ENCODE measurements at regions not wholly inside any gene's neighbourhood (a gene's known extent, or its start where the extent isn't known, plus 50 kb on each side); places are given as distances from the start of the nearest gene placed in this dataset.

- no peak overlapping the region for H3K4me3 ChIP-seq (ENCODE audit: low read depth, low read length)
- no peak overlapping the region for H2AFZ ChIP-seq
- no peaks in the 10 kb centered on the region for H3K79me2 ChIP-seq
- no peak overlapping the region for H3K27ac ChIP-seq
- H3K9ac ChIP-seq = no peak overlapping the region
- no peaks in the 10 kb centered on the region for H3K27me3 ChIP-seq (ENCODE audit: control insufficient read depth, insufficient read depth, low read length)
- no peaks in the 10 kb centered on the region for H3K36me3 ChIP-seq (ENCODE audit: control insufficient read depth, insufficient read depth, low read length)
- H3K4me1 ChIP-seq = no peaks in the 10 kb centered on the region
- no peak overlapping the region for H3K4me2 ChIP-seq (ENCODE audit: low read length)
- H3K9me3 ChIP-seq (ENCODE audit: control insufficient read depth, low read length) = no peaks in the 10 kb centered on the region
- TF ChIP-seq CTCF (IDR thresholded peaks at IDR 0.05) = no peak
These were observed 83.3 kb upstream of the SLC38A4 start for GRCh38 chr12:46908936-46909635.

GRCh38 chr12:46910830-46911229, 85.0 kb upstream of the SLC38A4 start:
- Histone ChIP-seq H3K9me3 (ENCODE audit: control insufficient read depth, low read length) (no peaks in the 10 kb centered on the region), H3K4me2 (ENCODE audit: low read length) (no peak overlapping the region), H3K36me3 (ENCODE audit: control insufficient read depth, insufficient read depth, low read length) (no peaks in the 10 kb centered on the region), H3K9ac (no peak overlapping the region), H2AFZ (no peak overlapping the region), H3K27ac (no peak overlapping the region), H3K79me2 (no peaks in the 10 kb centered on the region), H3K4me3 (ENCODE audit: low read depth, low read length) (no peak overlapping the region), H3K27me3 (ENCODE audit: control insufficient read depth, insufficient read depth, low read length) (no peaks in the 10 kb centered on the region), H3K4me1 (no peaks in the 10 kb centered on the region)
- no peak for TF ChIP-seq CTCF (IDR thresholded peaks at IDR 0.05)

GRCh38 chr12:46914336-46914735, 88.5 kb upstream of the SLC38A4 start:
- Histone ChIP-seq H3K9ac (no peak overlapping the region), H3K4me3 (ENCODE audit: low read depth, low read length) (no peak overlapping the region), H3K27ac (no peak overlapping the region), H3K4me2 (ENCODE audit: low read length) (no peak overlapping the region), H2AFZ (no peak overlapping the region), H3K79me2 (no peaks in the 10 kb centered on the region), H3K27me3 (ENCODE audit: control insufficient read depth, insufficient read depth, low read length) (no peaks in the 10 kb centered on the region), H3K9me3 (ENCODE audit: control insufficient read depth, low read length) (no peaks in the 10 kb centered on the region), H3K4me1 (peaks cover 16% of the 10 kb centered on the region), H3K36me3 (ENCODE audit: control insufficient read depth, insufficient read depth, low read length) (no peaks in the 10 kb centered on the region)
- no peak for TF ChIP-seq CTCF (IDR thresholded peaks at IDR 0.05)

GRCh38 chr12:46915082-46915481, 89.3 kb upstream of the SLC38A4 start:
- Histone ChIP-seq H3K4me1 (peaks cover 16% of the 10 kb centered on the region), H3K4me2 (ENCODE audit: low read length) (no peak overlapping the region), H3K9ac (no peak overlapping the region), H3K27me3 (ENCODE audit: control insufficient read depth, insufficient read depth, low read length) (no peaks in the 10 kb centered on the region), H3K27ac (no peak overlapping the region), H3K9me3 (ENCODE audit: control insufficient read depth, low read length) (no peaks in the 10 kb centered on the region), H3K4me3 (ENCODE audit: low read depth, low read length) (no peak overlapping the region), H3K79me2 (no peaks in the 10 kb centered on the region), H3K36me3 (ENCODE audit: control insufficient read depth, insufficient read depth, low read length) (no peaks in the 10 kb centered on the region), H2AFZ (no peak overlapping the region)
- no peak for TF ChIP-seq CTCF (IDR thresholded peaks at IDR 0.05)

- Histone ChIP-seq H3K4me2 (ENCODE audit: low read length) (no peak overlapping the region), H3K9me3 (ENCODE audit: control insufficient read depth, low read length) (no peaks in the 10 kb centered on the region), H3K4me1 (peaks cover 16% of the 10 kb centered on the region), H3K4me3 (ENCODE audit: low read depth, low read length) (no peak overlapping the region), H3K79me2 (no peaks in the 10 kb centered on the region), H2AFZ (no peak overlapping the region), H3K36me3 (ENCODE audit: control insufficient read depth, insufficient read depth, low read length) (no peaks in the 10 kb centered on the region), H3K9ac (no peak overlapping the region), H3K27ac (no peak overlapping the region), H3K27me3 (ENCODE audit: control insufficient read depth, insufficient read depth, low read length) (no peaks in the 10 kb centered on the region)
- TF ChIP-seq CTCF (IDR thresholded peaks at IDR 0.05) = no peak
These were observed 90.0 kb upstream of the SLC38A4 start for GRCh38 chr12:46915836-46916235.
